Fibroblast of lung (primary cell): ENCODE measurements at regions not wholly inside any gene's neighbourhood (a gene's known extent, or its start where the extent isn't known, plus 50 kb on each side); places are given as distances from the start of the nearest gene placed in this dataset.

ENCODE experiments used
- EZH2 ChIP-seq: IDR thresholded peaks from 2 replicates; pipeline ENCODE4 v1.5.1; 2012; ENCODE audit warnings: low read length, control low read depth, mild to moderate bottlenecking; ENCODE audit errors: missing control alignments
- TF ChIP-seq, protein P1 (sequence below), 2 donors: IDR thresholded peaks in 1 of 2; conservative IDR thresholded peaks in 1 of 2; 1 replicate in 1 of 2; 2 replicates in 1 of 2; pipeline ENCODE4 v1.5.1; 2011 to 2012; ENCODE audit warnings: low read length in 2 of 2, control low read depth in 1 of 2, inconsistent platforms in 1 of 2, low read depth in 1 of 2, mild to moderate bottlenecking in 1 of 2

DNA sequence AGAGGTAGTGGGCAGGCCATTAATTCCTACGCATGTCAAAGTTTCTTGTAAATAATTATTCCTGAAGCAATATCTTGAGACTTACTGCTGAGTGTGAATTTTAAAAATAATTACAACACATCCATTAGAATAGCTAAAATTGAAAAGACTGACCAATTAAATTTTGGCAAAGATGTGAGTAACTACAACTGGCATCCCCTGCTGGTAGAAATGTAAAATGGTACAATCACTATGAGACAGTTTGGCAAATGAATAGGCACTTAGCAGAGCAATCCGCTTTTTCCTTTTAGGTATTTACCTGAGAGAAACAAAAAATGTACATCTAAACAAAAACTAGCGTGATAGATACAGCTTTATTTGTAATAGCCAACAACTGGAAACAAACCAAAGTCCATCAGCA, 798.9 kb downstream of the BRINP3 start:
- TF ChIP-seq, protein P1, sequence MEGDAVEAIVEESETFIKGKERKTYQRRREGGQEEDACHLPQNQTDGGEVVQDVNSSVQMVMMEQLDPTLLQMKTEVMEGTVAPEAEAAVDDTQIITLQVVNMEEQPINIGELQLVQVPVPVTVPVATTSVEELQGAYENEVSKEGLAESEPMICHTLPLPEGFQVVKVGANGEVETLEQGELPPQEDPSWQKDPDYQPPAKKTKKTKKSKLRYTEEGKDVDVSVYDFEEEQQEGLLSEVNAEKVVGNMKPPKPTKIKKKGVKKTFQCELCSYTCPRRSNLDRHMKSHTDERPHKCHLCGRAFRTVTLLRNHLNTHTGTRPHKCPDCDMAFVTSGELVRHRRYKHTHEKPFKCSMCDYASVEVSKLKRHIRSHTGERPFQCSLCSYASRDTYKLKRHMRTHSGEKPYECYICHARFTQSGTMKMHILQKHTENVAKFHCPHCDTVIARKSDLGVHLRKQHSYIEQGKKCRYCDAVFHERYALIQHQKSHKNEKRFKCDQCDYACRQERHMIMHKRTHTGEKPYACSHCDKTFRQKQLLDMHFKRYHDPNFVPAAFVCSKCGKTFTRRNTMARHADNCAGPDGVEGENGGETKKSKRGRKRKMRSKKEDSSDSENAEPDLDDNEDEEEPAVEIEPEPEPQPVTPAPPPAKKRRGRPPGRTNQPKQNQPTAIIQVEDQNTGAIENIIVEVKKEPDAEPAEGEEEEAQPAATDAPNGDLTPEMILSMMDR (conservative IDR thresholded peaks at IDR 0.05 in 1 of 2, IDR thresholded peaks at IDR 0.05 in 1 of 2; ENCODE audit: low read depth in 1 of 2, low read length in 2 of 2): peak in 1 of 2 donors; percentile 32
- TF ChIP-seq EZH2: no peak
